OCI-LY7 (cell line): ENCODE measurements at regions not wholly inside any gene's neighbourhood (a gene's known extent, or its start where the extent isn't known, plus 50 kb on each side); places are given as distances from the start of the nearest gene placed in this dataset.

ENCODE experiments used
- BruUV-seq: library from RNA; stranded (reverse); fragments of 400-500 nt; replicated peaks from 2 replicates; lab custom pipeline; 2021; lab: Mats Ljungman, UMichigan
- CTCF ChIA-PET: fragments of 300-600 bp; sonication (Branson Sonifier 250); formaldehyde crosslinking; loops from one replicate; lab custom pipeline; 2022; ENCODE audit warnings: antibody characterized with exemption; ENCODE audit not compliant: unreplicated experiment; lab: Charles Lee
- POLR2A ChIA-PET: fragments of 300-600 bp; sonication (Branson Sonifier 250); formaldehyde crosslinking; loops from one replicate; lab custom pipeline; 2022; ENCODE audit warnings: antibody characterized with exemption; lab: Charles Lee
- DNase-seq: peaks from one replicate; pipeline ENCODE4 v3.0.0-alpha.2; 2015; ENCODE audit warnings: low spot score
- H2AFZ ChIP-seq: fragments of 200-600 bp; sonication (generic), shearing (Covaris generic); 2 replicates; pipeline ENCODE4 v1.6.1; 2014; ENCODE audit warnings: mild to moderate bottlenecking, antibody characterized with exemption, low read length, moderate library complexity
- H3K27ac ChIP-seq: fragments of 200-600 bp; sonication (generic); 2 replicates; pipeline ENCODE4 v1.5.1; 2014; ENCODE audit warnings: mixed run types, low read depth, mild to moderate bottlenecking, moderate library complexity, low read length, inconsistent platforms; ENCODE audit not compliant: poor library complexity, severe bottlenecking
- H3K36me3 ChIP-seq: fragments of 200-600 bp; sonication (generic); 2 replicates; pipeline ENCODE4 v1.6.1; 2014; ENCODE audit warnings: mild to moderate bottlenecking, antibody characterized with exemption, low read length, moderate library complexity, mixed read lengths; ENCODE audit not compliant: insufficient read depth
- H3K4me1 ChIP-seq: fragments of 200-600 bp; sonication (generic); 2 replicates; pipeline ENCODE4 v1.5.1; 2014; ENCODE audit warnings: mild to moderate bottlenecking, low read length; ENCODE audit not compliant: insufficient read depth, poor library complexity, severe bottlenecking
- H3K4me2 ChIP-seq: fragments of 200-600 bp; sonication (generic); 2 replicates; pipeline ENCODE4 v1.6.1; 2014; ENCODE audit warnings: mild to moderate bottlenecking, low read length
- H3K4me3 ChIP-seq: fragments of 200-600 bp; sonication (generic); 2 replicates; pipeline ENCODE4 v1.5.1; 2014; ENCODE audit warnings: mild to moderate bottlenecking, low read depth, low read length; ENCODE audit not compliant: poor library complexity, severe bottlenecking
- H3K79me2 ChIP-seq: fragments of 200-600 bp; sonication (generic); 2 replicates; pipeline ENCODE4 v1.6.1; 2016; ENCODE audit warnings: low read depth, mild to moderate bottlenecking, low read length, moderate library complexity, mixed read lengths; ENCODE audit not compliant: insufficient read depth
- H3K9me2 ChIP-seq: fragments of 200-600 bp; sonication (generic); 2 replicates; pipeline ENCODE4 v1.6.1; 2016; ENCODE audit warnings: mild to moderate bottlenecking, low read length, mixed read lengths; ENCODE audit not compliant: insufficient read depth
- H3K9me3 ChIP-seq: fragments of 200-600 bp; sonication (generic); 2 replicates; pipeline ENCODE4 v1.6.1; 2014; ENCODE audit warnings: mild to moderate bottlenecking, mixed run types, low read length, mixed read lengths
- H4K20me1 ChIP-seq: fragments of 200-600 bp; sonication (generic); 2 replicates; pipeline ENCODE4 v1.6.1; 2014; ENCODE audit warnings: mild to moderate bottlenecking, antibody characterized with exemption, low read length, moderate library complexity, mixed read lengths; ENCODE audit not compliant: insufficient read depth
- CTCF ChIP-seq: fragments of 200-600 bp; sonication (generic); conservative IDR thresholded peaks from 2 replicates; pipeline ENCODE4 v1.5.1; 2014; ENCODE audit warnings: mild to moderate bottlenecking, antibody characterized with exemption, low read length, moderate library complexity, mixed read lengths
- EZH2phosphoT487 ChIP-seq: fragments of 200-600 bp; sonication (generic); IDR thresholded peaks from 2 replicates; pipeline ENCODE4 v1.6.1; 2018; ENCODE audit warnings: low read depth, borderline replicate concordance, mild to moderate bottlenecking, mixed run types, antibody characterized with exemption, low read length, moderate library complexity, mixed read lengths
- intact Hi-C: fragments of 100-400 bp; cut with micrococcal nuclease; formaldehyde crosslinking; loops from one replicate; pipeline ENCODE4 v1.10.0; 2022; ENCODE audit not compliant: unreplicated experiment

GRCh38 chr3:14019459-14019858 lies 105.2 kb downstream of the CHCHD4 start:
- H3K4me2 ChIP-seq, result no peak overlapping the region
- H3K9me2 ChIP-seq, result no peaks in the 10 kb centered on the region
- no peaks in the 10 kb centered on the region for H3K79me2 ChIP-seq
- H3K4me1 ChIP-seq, result no peaks in the 10 kb centered on the region
- no peak overlapping the region for H3K4me3 ChIP-seq
- intact Hi-C loops, result no loop called here
- H3K9me3 ChIP-seq, result no peaks in the 10 kb centered on the region
- no peaks in the 10 kb centered on the region for H3K36me3 ChIP-seq
- no peak overlapping the region for H3K27ac ChIP-seq
- ChIA-PET CTCF (no interaction called here), POLR2A (no interaction called here)
- DNase-seq, result no peak
- no TSS peak for BruUV-seq
- TF ChIP-seq CTCF (no peak), EZH2phosphoT487 (no peak)
- H4K20me1 ChIP-seq, result no peaks in the 10 kb centered on the region
- no peak overlapping the region for H2AFZ ChIP-seq

GRCh38 chr3:14016900-14017475 lies 107.7 kb downstream of the CHCHD4 start:
- ChIA-PET POLR2A (no interaction called here), CTCF (no interaction called here)
- H3K27ac ChIP-seq, result no peak overlapping the region
- no peak overlapping the region for H2AFZ ChIP-seq
- H3K9me3 ChIP-seq, result no peaks in the 10 kb centered on the region
- H3K4me1 ChIP-seq, result no peaks in the 10 kb centered on the region
- BruUV-seq, result no TSS peak
- H3K36me3 ChIP-seq, result no peaks in the 10 kb centered on the region
- intact Hi-C loops, result no loop called here
- DNase-seq, result no peak
- H3K4me3 ChIP-seq, result no peak overlapping the region
- no peaks in the 10 kb centered on the region for H3K9me2 ChIP-seq
- no peak overlapping the region for H3K4me2 ChIP-seq
- H3K79me2 ChIP-seq, result no peaks in the 10 kb centered on the region
- TF ChIP-seq EZH2phosphoT487, result no peak
- TF ChIP-seq CTCF, result no peak
- no peaks in the 10 kb centered on the region for H4K20me1 ChIP-seq

GRCh38 chr3:14007006-14007405 lies 117.7 kb downstream of the CHCHD4 start:
- no peaks in the 10 kb centered on the region for H3K79me2 ChIP-seq
- H3K9me3 ChIP-seq, result no peaks in the 10 kb centered on the region
- no peak overlapping the region for H2AFZ ChIP-seq
- no peak for DNase-seq
- ChIA-PET POLR2A (no interaction called here), CTCF (no interaction called here)
- no peaks in the 10 kb centered on the region for H3K9me2 ChIP-seq
- H3K4me3 ChIP-seq, result no peak overlapping the region
- no peaks in the 10 kb centered on the region for H3K36me3 ChIP-seq
- TF ChIP-seq CTCF (no peak), EZH2phosphoT487 (no peak)
- BruUV-seq, result no TSS peak
- H3K4me1 ChIP-seq, result no peaks in the 10 kb centered on the region
- intact Hi-C loops, result no loop called here
- H3K27ac ChIP-seq, result no peak overlapping the region
- no peak overlapping the region for H3K4me2 ChIP-seq
- H4K20me1 ChIP-seq, result no peaks in the 10 kb centered on the region
